GM12872 (cell line): ENCODE measurements at regions not wholly inside any gene's neighbourhood (a gene's known extent, or its start where the extent isn't known, plus 50 kb on each side); places are given as distances from the start of the nearest gene placed in this dataset.

Experiments
- TF ChIP-seq, protein P1 (sequence below): IDR thresholded peaks from 3 replicates; pipeline ENCODE4 v1.5.1; 2011; ENCODE audit warnings: low read depth, mild to moderate bottlenecking, low read length, moderate library complexity; ENCODE audit not compliant: insufficient read depth

DNA sequence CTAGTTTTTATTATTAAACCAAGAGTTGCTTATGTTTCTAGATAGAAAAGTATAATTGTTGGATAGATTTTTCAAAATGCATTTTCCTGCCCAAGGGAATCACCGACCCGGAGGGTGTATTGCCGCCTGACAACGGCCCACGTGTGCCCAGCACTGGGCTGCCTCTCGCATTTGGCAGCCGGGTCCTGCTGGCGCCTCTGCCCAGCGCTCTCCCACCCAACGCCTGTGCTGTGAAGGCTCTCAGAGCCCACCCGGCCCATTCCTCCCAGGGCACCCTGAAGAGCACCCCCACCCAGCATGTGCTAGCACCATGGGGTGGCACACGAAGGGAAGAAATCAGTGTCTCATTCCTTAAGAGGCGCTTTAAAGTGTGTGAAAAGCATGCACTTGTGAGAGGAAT, 88.3 kb upstream of the AFDN start:
- TF ChIP-seq, protein P1, sequence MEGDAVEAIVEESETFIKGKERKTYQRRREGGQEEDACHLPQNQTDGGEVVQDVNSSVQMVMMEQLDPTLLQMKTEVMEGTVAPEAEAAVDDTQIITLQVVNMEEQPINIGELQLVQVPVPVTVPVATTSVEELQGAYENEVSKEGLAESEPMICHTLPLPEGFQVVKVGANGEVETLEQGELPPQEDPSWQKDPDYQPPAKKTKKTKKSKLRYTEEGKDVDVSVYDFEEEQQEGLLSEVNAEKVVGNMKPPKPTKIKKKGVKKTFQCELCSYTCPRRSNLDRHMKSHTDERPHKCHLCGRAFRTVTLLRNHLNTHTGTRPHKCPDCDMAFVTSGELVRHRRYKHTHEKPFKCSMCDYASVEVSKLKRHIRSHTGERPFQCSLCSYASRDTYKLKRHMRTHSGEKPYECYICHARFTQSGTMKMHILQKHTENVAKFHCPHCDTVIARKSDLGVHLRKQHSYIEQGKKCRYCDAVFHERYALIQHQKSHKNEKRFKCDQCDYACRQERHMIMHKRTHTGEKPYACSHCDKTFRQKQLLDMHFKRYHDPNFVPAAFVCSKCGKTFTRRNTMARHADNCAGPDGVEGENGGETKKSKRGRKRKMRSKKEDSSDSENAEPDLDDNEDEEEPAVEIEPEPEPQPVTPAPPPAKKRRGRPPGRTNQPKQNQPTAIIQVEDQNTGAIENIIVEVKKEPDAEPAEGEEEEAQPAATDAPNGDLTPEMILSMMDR, result no peak

DNA sequence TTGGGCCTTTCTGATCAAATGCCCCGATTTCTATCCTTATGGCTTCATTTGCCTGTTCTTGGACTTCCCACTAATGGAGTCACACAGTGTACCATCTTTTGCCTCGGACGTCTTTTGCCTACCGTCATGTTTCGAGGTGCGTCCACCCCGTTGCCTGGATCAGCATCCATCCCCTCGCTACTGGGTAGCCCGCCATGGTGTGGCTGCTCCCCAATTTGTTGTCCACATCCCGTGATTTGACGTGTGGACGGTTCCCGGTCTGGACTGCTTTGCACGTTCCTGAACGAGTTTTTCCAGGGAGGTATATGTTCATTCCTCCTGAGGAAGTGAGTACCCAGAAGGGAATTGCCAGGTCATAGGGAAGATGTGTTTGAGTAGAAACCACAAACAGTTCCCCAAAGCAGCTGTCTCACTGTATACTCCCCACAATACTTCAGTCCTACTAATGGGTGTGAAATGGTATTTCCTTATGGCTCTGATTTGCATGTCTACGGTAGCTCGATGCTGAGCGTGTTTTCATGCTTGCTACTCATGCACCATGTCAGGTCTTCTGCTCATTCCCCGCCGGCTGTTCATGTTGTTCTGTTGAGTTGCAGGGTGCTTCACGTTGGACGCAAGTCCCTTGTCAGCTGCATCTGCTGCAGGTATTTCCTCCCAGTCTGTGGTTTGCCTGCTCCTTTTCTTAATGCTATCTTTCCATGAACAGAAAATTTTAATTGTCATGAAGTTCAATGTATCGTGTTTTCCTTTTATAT, 86.8 kb upstream of the AFDN start:
- TF ChIP-seq, protein P1, result no peak

DNA sequence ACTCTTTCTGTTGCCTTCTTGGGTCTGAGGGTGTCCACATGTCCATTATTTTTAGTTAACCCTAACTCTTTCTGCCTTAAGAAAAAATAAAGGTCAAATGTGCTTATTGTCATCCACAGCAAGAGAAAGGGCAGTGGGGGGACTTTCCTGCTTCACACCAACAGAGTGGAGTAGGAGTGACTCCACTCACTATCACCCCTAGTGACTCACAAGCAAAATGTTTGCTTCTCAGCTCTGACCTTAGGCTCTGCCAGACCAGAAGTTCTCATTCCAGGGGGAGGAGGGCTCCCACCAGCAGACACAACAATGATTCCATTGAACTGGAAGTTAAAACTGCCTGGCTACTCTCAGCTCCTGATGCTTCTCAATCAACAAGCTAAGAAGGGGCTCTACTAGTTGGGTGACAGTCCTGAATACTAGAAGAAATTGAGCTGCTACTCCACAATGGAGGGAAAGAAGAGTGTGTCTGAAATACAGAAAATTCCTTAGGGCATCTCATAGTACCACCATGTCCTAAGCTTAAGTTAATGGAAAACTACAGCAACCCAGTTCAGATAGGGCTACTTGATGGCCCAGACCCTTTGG, 83.9 kb upstream of the AFDN start:
- TF ChIP-seq, protein P1, result 0 out of 3 replicates have a peak, but pooled peaks have one; percentile 21

DNA sequence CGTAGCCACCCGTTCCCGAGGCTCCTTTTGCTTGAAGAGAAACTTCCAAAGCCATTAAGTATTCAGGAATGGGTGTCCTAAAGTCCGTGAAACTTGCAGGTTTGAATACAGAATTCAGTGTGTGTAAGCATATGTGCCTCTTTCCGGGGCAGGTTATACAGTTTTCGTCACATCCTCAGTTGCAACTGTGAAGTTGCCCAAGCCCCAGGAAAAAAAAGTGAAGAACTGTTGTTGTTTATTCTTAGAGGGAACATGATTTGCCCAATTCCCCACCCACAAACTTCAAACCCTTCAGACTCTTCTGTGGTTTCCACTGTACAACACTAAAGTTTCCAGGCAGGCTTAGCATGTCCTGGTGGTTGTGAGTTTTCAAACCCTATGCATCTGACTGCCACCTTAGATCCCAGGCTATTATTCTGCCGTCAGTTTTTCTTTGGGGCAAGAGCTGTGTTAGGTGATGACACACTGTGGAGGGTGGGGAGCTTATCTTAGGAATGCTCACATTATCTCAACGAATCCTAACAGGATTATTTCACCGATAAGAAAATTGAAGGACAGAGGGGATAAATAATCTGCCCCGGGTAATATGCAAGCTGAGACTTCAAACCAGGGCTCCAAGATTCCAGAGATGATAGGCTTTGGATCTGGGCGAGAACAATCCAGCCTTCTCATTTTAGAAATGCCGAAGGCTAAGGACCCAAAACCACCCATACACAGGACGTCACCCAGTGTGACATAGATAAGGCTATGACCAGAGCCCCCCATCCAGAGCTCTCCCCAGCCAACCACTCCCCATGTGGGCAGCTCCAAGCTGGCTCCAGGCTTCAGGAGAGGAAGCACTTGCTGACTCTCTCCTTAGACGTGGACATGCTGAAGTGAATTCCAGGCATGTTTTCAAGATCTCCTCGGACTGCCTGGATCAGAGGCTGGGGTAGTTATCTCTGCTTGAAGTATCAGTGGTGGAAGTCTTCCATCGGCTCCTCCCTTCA, 81.7 kb upstream of the AFDN start:
- TF ChIP-seq, protein P1, result no peak

DNA sequence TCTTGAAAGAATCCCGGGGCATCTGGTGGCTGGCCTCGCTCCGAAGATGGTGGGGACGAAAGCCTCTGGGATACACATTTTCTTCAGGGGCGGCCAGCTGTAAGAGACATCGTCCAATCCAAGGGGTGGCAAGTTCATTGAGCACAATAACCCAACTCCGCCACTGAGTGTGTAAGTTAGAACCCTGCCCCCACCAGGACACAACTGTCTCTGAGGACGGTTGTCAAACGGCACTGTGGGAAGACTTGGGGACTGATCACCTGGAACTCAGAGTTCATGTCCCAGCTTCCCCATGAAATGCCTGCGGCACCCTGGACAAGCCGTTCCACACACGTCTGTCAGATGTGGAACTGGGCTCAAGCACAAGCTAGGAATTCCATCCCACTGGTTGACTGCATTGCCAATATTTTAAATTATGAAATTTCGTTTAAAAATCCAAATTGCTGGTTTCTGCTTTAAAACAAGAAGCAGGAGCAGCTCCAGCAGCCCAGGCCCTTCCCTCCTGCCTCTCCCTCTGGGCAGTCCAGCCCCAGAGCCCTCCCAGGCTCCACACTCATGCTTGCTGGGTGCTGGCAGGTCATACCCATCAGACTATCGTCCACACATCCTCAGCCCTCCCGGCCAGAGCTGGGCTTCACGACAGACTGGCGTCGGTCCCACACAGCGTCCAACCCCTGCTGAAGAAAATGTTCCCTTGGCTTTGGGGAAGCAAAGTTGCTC, 80.9 kb upstream of the AFDN start:
- TF ChIP-seq, protein P1, result no peak

DNA sequence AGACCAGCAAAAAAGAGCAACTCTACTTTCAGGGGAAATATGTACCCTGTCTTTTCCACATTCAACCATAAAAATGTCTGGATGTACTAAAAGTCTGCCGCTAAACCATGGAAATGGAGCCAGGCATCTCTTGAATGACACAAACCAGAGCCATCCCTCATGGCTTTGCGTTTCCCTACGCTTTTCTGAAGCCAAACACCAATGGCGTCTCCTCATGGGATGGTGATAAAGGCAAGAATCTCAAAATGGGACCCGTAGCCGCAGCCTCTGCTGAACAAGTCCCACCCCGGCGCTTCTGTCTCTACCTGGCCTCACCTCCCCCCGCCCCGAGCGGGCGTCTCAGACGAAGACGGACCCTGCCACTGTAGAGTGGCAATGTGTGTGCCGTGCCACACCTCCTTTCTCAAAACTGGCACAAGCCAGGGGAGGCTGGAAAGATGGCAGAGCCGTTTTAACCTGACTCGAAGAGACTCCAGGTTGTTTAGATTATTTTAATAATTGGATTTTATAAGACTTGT, 80.3 kb upstream of the AFDN start:
- TF ChIP-seq, protein P1, result no peak
